UCSD-AML1 (cell line): ENCODE measurements at regions not wholly inside any gene's neighbourhood (a gene's known extent, or its start where the extent isn't known, plus 50 kb on each side); places are given as distances from the start of the nearest gene placed in this dataset.
"Not testable (repeated sequence)": the region's sequence is repeated elsewhere in the genome, so short reads cannot be mapped to it uniquely, and the experiment has no call there.

Source experiments
- DNase-seq: peaks from one replicate; lab custom pipeline; 2025; ENCODE audit not compliant: unreplicated experiment; lab: John Stamatoyannopoulos, UW

- DNase-seq = peak; percentile 17
Measured at GRCh38 chr19:28465371-28466086, 747.4 kb downstream of the UQCRFS1 start.

GRCh38 chr19:28463493-28464053 is 749.4 kb downstream of the UQCRFS1 start:
- no peak for DNase-seq

- no peak for DNase-seq
Measured at GRCh38 chr19:28457620-28458019, 755.3 kb downstream of the UQCRFS1 start.

GRCh38 chr19:28456708-28457320 is 756.1 kb downstream of the UQCRFS1 start:
- DNase-seq = no peak

GRCh38 chr19:28456252-28456651 is 756.7 kb downstream of the UQCRFS1 start:
- no peak for DNase-seq

GRCh38 chr19:28454083-28454482 is 758.9 kb downstream of the UQCRFS1 start:
- DNase-seq = no peak

GRCh38 chr19:28453420-28453819 is 759.5 kb downstream of the UQCRFS1 start:
- DNase-seq = no peak

GRCh38 chr19:28449803-28450202 is 763.1 kb downstream of the UQCRFS1 start:
- DNase-seq = no peak

GRCh38 chr19:28446511-28446910 is 766.4 kb downstream of the UQCRFS1 start:
- no peak for DNase-seq

GRCh38 chr19:28445826-28446225 is 767.1 kb downstream of the UQCRFS1 start:
- DNase-seq = no peak

- DNase-seq = no peak
Measured at GRCh38 chr19:28444362-28444761, 768.6 kb downstream of the UQCRFS1 start.

- DNase-seq = no peak
Measured at GRCh38 chr19:28443361-28443760, 769.6 kb downstream of the UQCRFS1 start.

GRCh38 chr19:28437390-28438346 is 775.3 kb downstream of the UQCRFS1 start:
- no peak for DNase-seq

GRCh38 chr19:28436320-28436719 is 776.6 kb downstream of the UQCRFS1 start:
- no peak for DNase-seq

GRCh38 chr19:28435551-28436271 is 777.2 kb downstream of the UQCRFS1 start:
- DNase-seq = peak; percentile 19

GRCh38 chr19:28434794-28435193 is 778.2 kb downstream of the UQCRFS1 start:
- DNase-seq = not testable (repeated sequence)

GRCh38 chr19:28434365-28434764 is 778.6 kb downstream of the UQCRFS1 start:
- DNase-seq = not testable (repeated sequence)

GRCh38 chr19:28433166-28433565 is 779.8 kb downstream of the UQCRFS1 start:
- DNase-seq = not testable (repeated sequence)

- DNase-seq = no peak
Measured at GRCh38 chr19:28430214-28430613, 782.7 kb downstream of the UQCRFS1 start.

- DNase-seq = no peak
Measured at GRCh38 chr19:28429356-28429755, 783.6 kb downstream of the UQCRFS1 start.
